Gastrocnemius medialis (tissue), 4 donors: ENCODE measurements at regions not wholly inside any gene's neighbourhood (a gene's known extent, or its start where the extent isn't known, plus 50 kb on each side); places are given as distances from the start of the nearest gene placed in this dataset.

Experiments used
- ATAC-seq, 2 donors: fragments of 150-250 bp; one replicate each; pipeline ENCODE4 v1.9.1; 2016
- DNase-seq, 2 donors: peaks; one replicate each; pipeline ENCODE4 v3.0.0-alpha.2; 2019
- H3K27ac ChIP-seq, 4 donors: fragments of 200-600 bp; sonication (generic); 1 replicate in 1 of 4; 2 replicates in 3 of 4; pipeline ENCODE4 v1.5.1; 2016 to 2018; ENCODE audit warnings: mild to moderate bottlenecking in 2 of 4, moderate library complexity in 1 of 4
- H3K27me3 ChIP-seq, 3 donors: fragments of 200-600 bp; sonication (generic) in 2 of 3; 1 replicate in 1 of 3; 2 replicates in 2 of 3; pipeline versions ENCODE4 v1.5.1 to v1.6.0; 2016 to 2019; ENCODE audit warnings: mild to moderate bottlenecking in 1 of 3, moderate library complexity in 1 of 3
- H3K36me3 ChIP-seq, 2 donors: fragments of 200-600 bp; sonication (generic) in 1 of 2; one replicate each; pipeline ENCODE4 v1.5.1; 2017 to 2018
- H3K4me1 ChIP-seq, 2 donors: fragments of 200-600 bp; sonication (generic) in 1 of 2; one replicate each; pipeline ENCODE4 v1.5.1; 2016 to 2017; ENCODE audit warnings: mild to moderate bottlenecking in 2 of 2
- H3K4me3 ChIP-seq, 4 donors: fragments of 200-600 bp; sonication (generic) in 3 of 4; 1 replicate in 1 of 4; 2 replicates in 3 of 4; pipeline ENCODE4 v1.5.1; 2016 to 2019; ENCODE audit warnings: mild to moderate bottlenecking in 2 of 4
- H3K9me3 ChIP-seq, 3 donors: fragments of 200-600 bp; sonication (generic) in 2 of 3; 1 replicate in 1 of 3; 2 replicates in 2 of 3; pipeline ENCODE4 v1.5.1; 2016 to 2019
- CTCF ChIP-seq, 5 experiments: fragments of 450-650 bp in 3 of 5; fragments of 200-600 bp in 2 of 5; sonication (generic) in 2 of 5; IDR thresholded peaks in 4 of 5; conservative IDR thresholded peaks in 1 of 5; 1 replicate in 4 of 5; 2 replicates in 1 of 5; pipeline ENCODE4 v1.5.1; 2016 to 2019; ENCODE audit warnings: antibody characterized with exemption in 5 of 5, mild to moderate bottlenecking in 3 of 5, moderate library complexity in 3 of 5
- POLR2A ChIP-seq, 2 donors: fragments of 450-650 bp; IDR thresholded peaks; one replicate each; pipeline ENCODE4 v1.6.1; 2017; ENCODE audit warnings: antibody characterized with exemption in 2 of 2, mild to moderate bottlenecking in 2 of 2, moderate library complexity in 2 of 2
- in situ Hi-C, 4 donors: fragments of 200-750 bp; cut with MboI; loops; one replicate each; pipeline versions ENCODE4 v1.15.0 to v1.8.0; 2017; ENCODE audit warnings: low sequenced_read_pairs in 4 of 4
- intact Hi-C: fragments of 100-400 bp; cut with DNase I; formaldehyde crosslinking; loops from one replicate; pipeline ENCODE4 v1.15.1; 2023; ENCODE audit warnings: low total_unique reads

GRCh38 chr4:187004628-187005027, 281.0 kb upstream of the FAT1 start:
- H3K27ac ChIP-seq, result no peak overlapping the region
- no peaks in the 10 kb centered on the region for H3K36me3 ChIP-seq
- H3K4me3 ChIP-seq, result no peak overlapping the region
- intact Hi-C loops, result no loop called here
- no peak for ATAC-seq
- DNase-seq, result no peak
- TF ChIP-seq POLR2A (IDR thresholded peaks at IDR 0.05) (no peak), CTCF (IDR thresholded peaks at IDR 0.05 in 4 of 5, conservative IDR thresholded peaks at IDR 0.05 in 1 of 5) (no peak)
- H3K9me3 ChIP-seq, result no peaks in the 10 kb centered on the region
- no peaks in the 10 kb centered on the region for H3K4me1 ChIP-seq
- in situ Hi-C loops, result no loop called here
- H3K27me3 ChIP-seq, result no peaks in the 10 kb centered on the region

GRCh38 chr4:187006189-187006618, 282.5 kb upstream of the FAT1 start:
- no peaks in the 10 kb centered on the region for H3K36me3 ChIP-seq
- intact Hi-C loops, result no loop called here
- DNase-seq (no peak), ATAC-seq (no peak)
- TF ChIP-seq CTCF (IDR thresholded peaks at IDR 0.05 in 4 of 5, conservative IDR thresholded peaks at IDR 0.05 in 1 of 5) (no peak), POLR2A (IDR thresholded peaks at IDR 0.05) (no peak)
- H3K9me3 ChIP-seq, result no peaks in the 10 kb centered on the region
- H3K27me3 ChIP-seq, result no peaks in the 10 kb centered on the region
- no peak overlapping the region for H3K4me3 ChIP-seq
- no peaks in the 10 kb centered on the region for H3K4me1 ChIP-seq
- H3K27ac ChIP-seq, result no peak overlapping the region
- in situ Hi-C loops, result no loop called here

- Histone ChIP-seq H3K9me3 (no peaks in the 10 kb centered on the region), H3K27ac (no peak overlapping the region), H3K27me3 (no peaks in the 10 kb centered on the region), H3K4me3 (no peak overlapping the region), H3K4me1 (no peaks in the 10 kb centered on the region), H3K36me3 (no peaks in the 10 kb centered on the region)
- intact Hi-C loops (no loop called here), in situ Hi-C loops (no loop called here)
- TF ChIP-seq CTCF (IDR thresholded peaks at IDR 0.05 in 4 of 5, conservative IDR thresholded peaks at IDR 0.05 in 1 of 5) (no peak), POLR2A (IDR thresholded peaks at IDR 0.05) (no peak)
- no peak for DNase-seq
- ATAC-seq, result no peak
Measured at GRCh38 chr4:187010052-187010451, 286.4 kb upstream of the FAT1 start.

- no peak for DNase-seq
Measured at GRCh38 chr4:187016101-187016500, 292.4 kb upstream of the FAT1 start.

More at GRCh38 chr4:187016101-187016500, 292.4 kb upstream of the FAT1 start:
- in situ Hi-C loops, result no loop called here
- Histone ChIP-seq H3K9me3 (no peaks in the 10 kb centered on the region), H3K4me3 (no peak overlapping the region), H3K36me3 (no peaks in the 10 kb centered on the region), H3K4me1 (no peaks in the 10 kb centered on the region), H3K27ac (no peak overlapping the region), H3K27me3 (no peaks in the 10 kb centered on the region)
- TF ChIP-seq POLR2A (IDR thresholded peaks at IDR 0.05), result no peak
- TF ChIP-seq CTCF (IDR thresholded peaks at IDR 0.05 in 4 of 5, conservative IDR thresholded peaks at IDR 0.05 in 1 of 5), result no peak
- intact Hi-C loops, result no loop called here
- ATAC-seq, result no peak
